PC-9 (cell line): ENCODE measurements at regions not wholly inside any gene's neighbourhood (a gene's known extent, or its start where the extent isn't known, plus 50 kb on each side); places are given as distances from the start of the nearest gene placed in this dataset.

Experiments used
- CTCF ChIP-seq: fragments of 200-600 bp; sonication (generic); conservative IDR thresholded peaks from 2 replicates; pipeline ENCODE4 v1.6.1; 2017; ENCODE audit warnings: mixed run types, antibody characterized with exemption, mild to moderate bottlenecking, moderate library complexity
- EZH2 ChIP-seq: fragments of 200-600 bp; sonication (generic); IDR thresholded peaks from 2 replicates; pipeline ENCODE4 v1.8.0; 2017; ENCODE audit warnings: antibody characterized with exemption, low read depth

GRCh38 chr5:68804343-68804742 lies 289.5 kb upstream of the SLC30A5 start:
- no peak for TF ChIP-seq CTCF
- no peak for TF ChIP-seq EZH2
